Cardiac fibroblast (primary cell): ENCODE measurements at regions not wholly inside any gene's neighbourhood (a gene's known extent, or its start where the extent isn't known, plus 50 kb on each side); places are given as distances from the start of the nearest gene placed in this dataset.

Experiments used
- DNase-seq, 2 donors: peaks; one replicate each; pipeline versions ENCODE4 v3.0.0 to v3.0.0-alpha.2; 2010; ENCODE audit warnings: low read depth in 2 of 2
- H3K4me3 ChIP-seq, 2 donors: replicated peaks in 1 of 2; 1 replicate in 1 of 2; 2 replicates in 1 of 2; pipeline ENCODE4 v1.5.1; 2011; ENCODE audit warnings: low read depth in 2 of 2, low read length in 2 of 2, mild to moderate bottlenecking in 2 of 2, moderate library complexity in 1 of 2
- TF ChIP-seq, protein P1 (sequence below): IDR thresholded peaks from one replicate; pipeline ENCODE4 v1.5.1; 2011; ENCODE audit warnings: low read depth, mild to moderate bottlenecking, low read length, inconsistent platforms

DNA sequence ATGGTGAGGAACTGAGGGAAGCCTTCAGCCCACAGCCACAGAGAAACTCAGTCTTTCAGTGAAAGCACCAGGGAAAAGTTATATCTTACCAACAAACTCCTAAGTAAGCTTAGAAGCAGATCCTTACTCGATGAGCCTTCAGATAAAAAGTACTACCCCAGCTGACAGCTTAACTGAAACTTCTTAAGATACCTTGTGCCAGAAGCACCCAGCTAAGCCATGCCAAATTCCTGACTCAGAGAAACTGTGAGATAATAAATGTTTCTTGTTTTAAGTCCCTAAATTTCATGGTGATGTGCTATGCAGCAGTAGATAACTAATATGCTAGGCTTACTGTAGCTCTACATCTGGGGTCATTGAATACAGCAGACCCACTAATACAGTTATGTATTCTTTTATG lies 2025.0 kb downstream of the LRRC4C start:
- no peak for DNase-seq
- TF ChIP-seq, protein P1, sequence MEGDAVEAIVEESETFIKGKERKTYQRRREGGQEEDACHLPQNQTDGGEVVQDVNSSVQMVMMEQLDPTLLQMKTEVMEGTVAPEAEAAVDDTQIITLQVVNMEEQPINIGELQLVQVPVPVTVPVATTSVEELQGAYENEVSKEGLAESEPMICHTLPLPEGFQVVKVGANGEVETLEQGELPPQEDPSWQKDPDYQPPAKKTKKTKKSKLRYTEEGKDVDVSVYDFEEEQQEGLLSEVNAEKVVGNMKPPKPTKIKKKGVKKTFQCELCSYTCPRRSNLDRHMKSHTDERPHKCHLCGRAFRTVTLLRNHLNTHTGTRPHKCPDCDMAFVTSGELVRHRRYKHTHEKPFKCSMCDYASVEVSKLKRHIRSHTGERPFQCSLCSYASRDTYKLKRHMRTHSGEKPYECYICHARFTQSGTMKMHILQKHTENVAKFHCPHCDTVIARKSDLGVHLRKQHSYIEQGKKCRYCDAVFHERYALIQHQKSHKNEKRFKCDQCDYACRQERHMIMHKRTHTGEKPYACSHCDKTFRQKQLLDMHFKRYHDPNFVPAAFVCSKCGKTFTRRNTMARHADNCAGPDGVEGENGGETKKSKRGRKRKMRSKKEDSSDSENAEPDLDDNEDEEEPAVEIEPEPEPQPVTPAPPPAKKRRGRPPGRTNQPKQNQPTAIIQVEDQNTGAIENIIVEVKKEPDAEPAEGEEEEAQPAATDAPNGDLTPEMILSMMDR = no peak
- H3K4me3 ChIP-seq = no peak overlapping the region

DNA sequence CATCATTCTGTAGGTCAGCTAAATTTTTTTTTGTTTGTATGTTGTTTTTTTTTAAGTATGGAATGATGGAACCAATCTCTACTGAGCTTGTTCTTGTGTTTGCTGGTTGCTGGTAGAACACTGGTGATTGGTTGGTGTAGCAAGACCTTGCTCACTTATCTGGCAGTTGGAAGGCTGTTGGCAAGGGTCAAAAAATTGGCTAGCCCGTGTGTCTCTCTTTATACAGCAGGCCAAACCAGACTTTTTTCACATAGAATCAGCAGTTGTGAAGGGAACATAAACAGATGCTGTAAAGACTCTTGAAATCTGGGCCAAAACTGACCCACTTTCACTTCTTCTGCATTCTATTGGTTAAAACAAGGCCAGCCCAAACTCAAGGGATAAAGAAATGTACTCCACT lies 2026.5 kb downstream of the LRRC4C start:
- DNase-seq = no peak
- TF ChIP-seq, protein P1 = no peak

DNA sequence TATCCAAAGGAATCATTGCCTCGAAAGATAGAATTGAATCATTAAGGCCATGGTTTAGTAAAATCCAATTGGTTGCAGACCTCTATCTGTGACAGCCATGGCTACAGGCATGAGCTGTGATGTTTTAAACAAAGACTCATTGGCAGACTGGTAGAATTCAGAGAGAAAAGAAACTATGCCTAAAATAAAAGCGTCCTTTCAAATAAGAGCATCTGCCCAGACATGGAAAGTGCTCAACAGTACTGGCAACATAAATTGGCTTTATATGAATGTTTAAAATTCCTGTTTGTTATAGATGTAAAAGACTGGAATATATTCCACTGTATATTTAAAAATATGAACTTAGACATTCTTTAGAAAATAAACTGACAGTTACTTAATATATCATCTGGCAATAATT lies 2034.2 kb downstream of the LRRC4C start:
- no peak overlapping the region for H3K4me3 ChIP-seq
- TF ChIP-seq, protein P1 = no peak
- DNase-seq = no peak

More for the DNA sequence above, 2026.5 kb downstream of the LRRC4C start:
- no peak overlapping the region for H3K4me3 ChIP-seq

DNA sequence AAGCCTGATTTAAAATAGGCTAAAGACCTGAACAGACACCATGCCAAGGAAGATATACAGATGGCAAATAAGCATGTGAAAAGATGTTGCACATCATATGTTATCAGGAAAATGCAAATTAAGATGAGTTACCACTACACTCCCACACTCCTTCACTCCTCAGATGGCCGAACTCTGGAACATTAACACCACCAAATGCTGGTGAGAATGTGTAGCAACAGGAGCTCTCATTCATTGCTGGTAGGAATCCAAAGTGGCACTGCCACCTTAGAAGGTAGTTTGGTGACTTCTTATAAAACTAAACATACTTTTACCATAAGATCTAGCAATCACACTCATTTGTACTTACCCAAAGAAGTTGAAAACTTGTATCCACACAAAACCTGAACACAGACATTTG lies 2047.3 kb downstream of the LRRC4C start:
- no peak for DNase-seq
- no peak overlapping the region for H3K4me3 ChIP-seq
- TF ChIP-seq, protein P1 = no peak

DNA sequence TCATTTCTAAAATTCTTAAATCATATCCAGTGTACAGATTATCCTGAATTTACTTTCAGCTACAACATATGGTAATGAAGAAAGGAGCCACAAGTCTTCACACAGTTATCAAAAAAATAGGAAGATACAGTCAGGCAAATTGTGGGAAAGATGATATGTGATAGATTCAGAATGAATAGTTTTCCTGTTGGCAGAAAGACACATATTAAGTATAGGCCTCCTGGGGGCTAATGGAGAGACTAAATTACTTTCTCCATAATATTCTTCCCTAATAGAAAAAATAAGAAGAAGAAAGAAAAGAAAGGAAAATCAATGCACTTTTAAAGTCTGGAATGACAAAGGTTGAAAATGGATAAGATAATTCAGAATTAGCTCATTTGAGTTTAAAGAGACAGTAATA lies 2073.5 kb downstream of the LRRC4C start:
- DNase-seq = no peak
- TF ChIP-seq, protein P1 = no peak
- H3K4me3 ChIP-seq = no peak overlapping the region

DNA sequence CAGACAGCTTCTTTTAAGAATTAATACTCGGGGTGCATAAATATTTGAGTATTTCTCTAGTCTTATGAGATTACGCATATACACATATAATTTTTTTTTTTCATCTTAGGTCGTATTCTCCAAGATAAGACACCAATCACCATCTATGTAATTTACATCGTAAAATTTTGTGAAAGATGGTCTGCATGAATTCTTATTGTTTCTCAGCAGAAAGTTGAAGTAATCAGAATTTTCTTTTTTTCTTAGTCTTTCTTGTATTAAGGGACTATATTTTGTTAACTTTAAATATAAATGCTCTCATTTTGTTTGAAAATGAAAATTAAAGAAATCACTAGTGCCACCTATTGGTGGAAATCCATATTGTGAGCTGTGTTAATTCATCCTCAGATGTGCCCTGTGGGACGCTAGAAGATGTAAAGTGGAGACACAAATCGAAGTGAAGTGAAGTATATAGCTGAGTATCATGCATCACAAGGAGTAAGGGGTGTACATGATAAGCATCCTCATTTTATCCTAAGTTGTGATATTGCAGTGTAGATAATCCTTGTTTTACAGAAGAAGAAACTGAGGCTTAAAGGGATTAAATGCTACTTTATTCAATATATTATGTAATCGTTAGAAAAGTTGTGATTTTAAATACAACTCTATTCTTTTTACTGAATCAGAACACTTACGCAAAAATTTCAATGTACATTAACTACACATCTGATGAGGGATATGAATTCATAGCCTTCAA lies 2084.3 kb downstream of the LRRC4C start:
- DNase-seq = peak; percentile 22 to 41
- TF ChIP-seq, protein P1 = peak; percentile 39
- no peak overlapping the region for H3K4me3 ChIP-seq

- TF ChIP-seq, protein P1 = no peak
Measured at GRCh38 chr11:39367534-39367933, 2091.9 kb downstream of the LRRC4C start.

More at GRCh38 chr11:39367534-39367933, 2091.9 kb downstream of the LRRC4C start:
- DNase-seq = no peak
- no peak overlapping the region for H3K4me3 ChIP-seq
